OCI-LY1 (cell line): ENCODE measurements at regions not wholly inside any gene's neighbourhood (a gene's known extent, or its start where the extent isn't known, plus 50 kb on each side); places are given as distances from the start of the nearest gene placed in this dataset.

Source experiments
- H2AFZ ChIP-seq: fragments of 200-600 bp; sonication (generic), shearing (Covaris generic); 2 replicates; pipeline ENCODE4 v1.6.0; 2014; ENCODE audit warnings: antibody characterized with exemption, mild to moderate bottlenecking, low read length
- H3F3A ChIP-seq: fragments of 200-600 bp; sonication (generic), shearing (Covaris generic); 2 replicates; pipeline ENCODE4 v1.6.0; 2014; ENCODE audit warnings: mild to moderate bottlenecking, antibody characterized with exemption, low read length, moderate library complexity; ENCODE audit not compliant: insufficient read depth
- H3K27ac ChIP-seq: fragments of 200-600 bp; sonication (generic); 2 replicates; pipeline ENCODE4 v1.5.1; 2014; ENCODE audit warnings: low read length, mixed run types, mild to moderate bottlenecking, low read depth; ENCODE audit not compliant: poor library complexity, severe bottlenecking
- H3K27me3 ChIP-seq: fragments of 200-600 bp; sonication (generic); 2 replicates; pipeline ENCODE4 v1.6.0; 2014; ENCODE audit warnings: antibody characterized with exemption, mild to moderate bottlenecking, low read length, moderate library complexity; ENCODE audit not compliant: insufficient read depth
- H3K36me3 ChIP-seq: fragments of 200-600 bp; sonication (generic); 2 replicates; pipeline ENCODE4 v1.6.1; 2014; ENCODE audit warnings: mild to moderate bottlenecking, antibody characterized with exemption, low read length, moderate library complexity, mixed read lengths; ENCODE audit not compliant: insufficient read depth
- H3K4me1 ChIP-seq: fragments of 200-600 bp; sonication (generic); 2 replicates; pipeline ENCODE4 v1.5.1; 2014; ENCODE audit warnings: mild to moderate bottlenecking, low read length, moderate library complexity; ENCODE audit not compliant: insufficient read depth, severe bottlenecking
- H3K4me2 ChIP-seq: fragments of 200-600 bp; sonication (generic), shearing (Covaris generic); 2 replicates; pipeline ENCODE4 v1.6.1; 2014; ENCODE audit warnings: low read length
- H3K4me3 ChIP-seq: fragments of 200-600 bp; sonication (generic); 2 replicates; pipeline ENCODE4 v1.5.1; 2014; ENCODE audit warnings: low read length, low read depth, mild to moderate bottlenecking, mixed read lengths; ENCODE audit not compliant: poor library complexity, severe bottlenecking
- H3K79me2 ChIP-seq: fragments of 200-600 bp; shearing (Covaris generic); 2 replicates; pipeline ENCODE4 v1.6.1; 2016; ENCODE audit warnings: mixed run types, low read length, mixed read lengths; ENCODE audit not compliant: insufficient read depth
- H3K9ac ChIP-seq: fragments of 200-600 bp; sonication (generic), shearing (Covaris generic); 2 replicates; pipeline ENCODE4 v1.6.1; 2014; ENCODE audit warnings: mild to moderate bottlenecking, low read length, mixed read lengths
- H3K9me2 ChIP-seq: fragments of 200-600 bp; sonication (generic), shearing (Covaris generic); 2 replicates; pipeline ENCODE4 v1.6.1; 2014; ENCODE audit warnings: low read depth, mild to moderate bottlenecking, low read length, mixed read lengths
- H3K9me3 ChIP-seq: fragments of 200-600 bp; shearing (Covaris generic); 2 replicates; pipeline ENCODE4 v1.6.1; 2014; ENCODE audit warnings: low read length, mixed read lengths
- H4K20me1 ChIP-seq: fragments of 200-600 bp; sonication (generic), shearing (Covaris generic); 2 replicates; pipeline ENCODE4 v1.6.0; 2016; ENCODE audit warnings: mild to moderate bottlenecking, low read length; ENCODE audit not compliant: insufficient read depth
- EZH2 ChIP-seq: fragments of 200-600 bp; sonication (generic), shearing (Covaris generic); IDR thresholded peaks from 2 replicates; pipeline ENCODE4 v1.8.0; 2017; ENCODE audit warnings: borderline replicate concordance, mixed run types, mild to moderate bottlenecking, antibody characterized with exemption, low read length, moderate library complexity, mixed read lengths
- TF ChIP-seq, protein P1 (sequence below): fragments of 200-600 bp; sonication (generic), shearing (Covaris generic); IDR thresholded peaks from 2 replicates; pipeline ENCODE4 v1.5.1; 2017; ENCODE audit warnings: mild to moderate bottlenecking, antibody characterized with exemption, low read length, moderate library complexity, mixed read lengths

DNA sequence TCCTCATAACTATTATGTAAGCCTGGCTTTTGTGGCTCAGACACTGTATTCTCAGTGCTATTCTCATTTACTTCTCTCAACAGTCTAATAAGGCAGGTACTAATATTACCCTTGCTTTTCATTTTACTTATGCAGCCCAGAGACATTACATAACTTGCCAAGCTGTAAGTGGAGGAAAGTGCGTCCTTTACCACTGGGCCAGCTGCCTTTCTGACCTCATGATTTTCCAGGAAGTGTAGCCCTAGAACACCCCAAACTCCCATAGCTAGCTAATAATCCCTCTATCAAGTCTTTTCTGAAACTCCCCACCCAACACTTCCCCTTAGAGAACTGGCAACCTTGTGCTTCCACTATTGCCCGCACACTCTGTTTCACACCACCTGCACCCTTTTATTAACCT, 192.9 kb upstream of the HMHB1 start:
- Histone ChIP-seq H3K36me3 (no peaks in the 10 kb centered on the region), H3K4me1 (peaks cover 11% of the 10 kb centered on the region), H3K9me3 (peaks cover 6% of the 10 kb centered on the region; the same call in 1 of the 2 replicates), H3K4me3 (no peak overlapping the region), H3K27ac (no peak overlapping the region), H3K79me2 (no peaks in the 10 kb centered on the region), H3F3A (no peaks in the 10 kb centered on the region), H3K27me3 (no peaks in the 10 kb centered on the region), H2AFZ (no peak overlapping the region), H3K9ac (no peak overlapping the region), H4K20me1 (no peaks in the 10 kb centered on the region), H3K4me2 (no peak overlapping the region), H3K9me2 (no peaks in the 10 kb centered on the region)
- TF ChIP-seq EZH2 = no peak
- TF ChIP-seq, protein P1, sequence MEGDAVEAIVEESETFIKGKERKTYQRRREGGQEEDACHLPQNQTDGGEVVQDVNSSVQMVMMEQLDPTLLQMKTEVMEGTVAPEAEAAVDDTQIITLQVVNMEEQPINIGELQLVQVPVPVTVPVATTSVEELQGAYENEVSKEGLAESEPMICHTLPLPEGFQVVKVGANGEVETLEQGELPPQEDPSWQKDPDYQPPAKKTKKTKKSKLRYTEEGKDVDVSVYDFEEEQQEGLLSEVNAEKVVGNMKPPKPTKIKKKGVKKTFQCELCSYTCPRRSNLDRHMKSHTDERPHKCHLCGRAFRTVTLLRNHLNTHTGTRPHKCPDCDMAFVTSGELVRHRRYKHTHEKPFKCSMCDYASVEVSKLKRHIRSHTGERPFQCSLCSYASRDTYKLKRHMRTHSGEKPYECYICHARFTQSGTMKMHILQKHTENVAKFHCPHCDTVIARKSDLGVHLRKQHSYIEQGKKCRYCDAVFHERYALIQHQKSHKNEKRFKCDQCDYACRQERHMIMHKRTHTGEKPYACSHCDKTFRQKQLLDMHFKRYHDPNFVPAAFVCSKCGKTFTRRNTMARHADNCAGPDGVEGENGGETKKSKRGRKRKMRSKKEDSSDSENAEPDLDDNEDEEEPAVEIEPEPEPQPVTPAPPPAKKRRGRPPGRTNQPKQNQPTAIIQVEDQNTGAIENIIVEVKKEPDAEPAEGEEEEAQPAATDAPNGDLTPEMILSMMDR = no peak

DNA sequence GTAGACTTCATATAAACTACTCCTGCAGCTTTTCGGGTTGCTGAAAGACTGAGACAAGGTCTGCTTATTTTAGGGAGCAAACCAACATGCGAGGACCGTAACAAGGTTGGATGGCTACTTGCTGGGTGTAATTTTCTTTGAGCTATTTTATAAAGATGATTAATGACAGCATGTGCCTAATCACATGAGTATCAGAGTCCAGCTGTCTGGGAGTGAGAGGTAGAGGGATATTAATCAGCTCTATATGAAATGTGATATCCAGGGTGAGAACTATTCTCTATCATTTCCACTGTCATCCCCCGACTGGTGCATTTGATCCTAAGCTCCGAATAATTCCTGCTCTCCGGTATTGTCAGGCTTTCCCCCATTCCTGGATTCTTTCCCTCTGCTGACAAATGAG, 193.8 kb upstream of the HMHB1 start:
- TF ChIP-seq EZH2 = no peak
- TF ChIP-seq, protein P1 = no peak
- H3F3A ChIP-seq = no peaks in the 10 kb centered on the region
- no peak overlapping the region for H3K27ac ChIP-seq
- peaks cover 7% of the 10 kb centered on the region for H3K4me1 ChIP-seq
- H3K36me3 ChIP-seq = no peaks in the 10 kb centered on the region
- no peaks in the 10 kb centered on the region for H3K79me2 ChIP-seq
- H3K9me2 ChIP-seq = no peaks in the 10 kb centered on the region
- H3K9ac ChIP-seq = no peak overlapping the region
- H3K4me2 ChIP-seq = no peak overlapping the region
- no peak overlapping the region for H2AFZ ChIP-seq
- H3K9me3 ChIP-seq = peaks cover 6% of the 10 kb centered on the region; the same call in 1 of the 2 replicates
- no peaks in the 10 kb centered on the region for H4K20me1 ChIP-seq
- no peaks in the 10 kb centered on the region for H3K27me3 ChIP-seq
- H3K4me3 ChIP-seq = no peak overlapping the region

- no peaks in the 10 kb centered on the region for H4K20me1 ChIP-seq
- H3K27me3 ChIP-seq = no peaks in the 10 kb centered on the region
- no peaks in the 10 kb centered on the region for H3F3A ChIP-seq
- no peaks in the 10 kb centered on the region for H3K79me2 ChIP-seq
- H3K9ac ChIP-seq = no peak overlapping the region
- H3K9me2 ChIP-seq = no peaks in the 10 kb centered on the region
- peaks cover 7% of the 10 kb centered on the region for H3K4me1 ChIP-seq
- peaks cover 10% of the 10 kb centered on the region; the same call in 1 of the 2 replicates for H3K9me3 ChIP-seq
- no peak overlapping the region for H3K27ac ChIP-seq
- TF ChIP-seq EZH2 = no peak
- TF ChIP-seq, protein P1 = no peak
- no peak overlapping the region for H2AFZ ChIP-seq
- no peak overlapping the region for H3K4me2 ChIP-seq
- H3K4me3 ChIP-seq = no peak overlapping the region
- H3K36me3 ChIP-seq = no peaks in the 10 kb centered on the region
These were observed 197.1 kb upstream of the HMHB1 start for GRCh38 chr5:143614831-143615230.
